H54 (cell line): ENCODE measurements at regions not wholly inside any gene's neighbourhood (a gene's known extent, or its start where the extent isn't known, plus 50 kb on each side); places are given as distances from the start of the nearest gene placed in this dataset.

Source experiments
- DNase-seq: peaks from one replicate; pipeline ENCODE4 v3.0.0; 2011; ENCODE audit warnings: low spot score, mixed read lengths; ENCODE audit not compliant: insufficient read length
- FAIRE-seq: peaks from 3 replicates; lab custom pipeline; 2011; peaks lifted over from hg19 to GRCh38; lab: Jason Lieb, UNC
- POLR2A ChIP-seq: IDR thresholded peaks from 2 replicates; pipeline ENCODE4 v1.6.1; 2011; ENCODE audit warnings: low read depth, mild to moderate bottlenecking, low read length

DNA sequence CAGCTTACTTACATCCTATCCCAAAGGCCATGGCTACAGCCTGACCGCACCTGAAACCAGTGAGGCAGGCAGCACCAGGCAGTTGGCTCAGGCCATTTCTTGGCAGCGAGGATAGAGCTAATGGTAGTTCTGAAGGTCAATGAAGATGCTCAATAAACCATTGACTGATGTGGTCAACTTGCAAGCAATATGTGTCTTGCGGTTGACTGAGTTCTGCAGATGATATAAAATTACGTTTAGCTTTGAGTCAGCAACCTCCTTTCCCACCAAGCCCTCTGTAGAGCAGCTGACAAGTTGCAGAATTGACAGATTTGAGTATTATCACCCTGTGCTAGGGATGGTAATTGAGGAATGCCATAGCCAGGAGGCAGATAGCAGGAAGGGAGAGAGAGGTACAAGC lies 189.0 kb upstream of the PUM3 start:
- FAIRE-seq (no peak), DNase-seq (no peak)
- TF ChIP-seq POLR2A: no peak

DNA sequence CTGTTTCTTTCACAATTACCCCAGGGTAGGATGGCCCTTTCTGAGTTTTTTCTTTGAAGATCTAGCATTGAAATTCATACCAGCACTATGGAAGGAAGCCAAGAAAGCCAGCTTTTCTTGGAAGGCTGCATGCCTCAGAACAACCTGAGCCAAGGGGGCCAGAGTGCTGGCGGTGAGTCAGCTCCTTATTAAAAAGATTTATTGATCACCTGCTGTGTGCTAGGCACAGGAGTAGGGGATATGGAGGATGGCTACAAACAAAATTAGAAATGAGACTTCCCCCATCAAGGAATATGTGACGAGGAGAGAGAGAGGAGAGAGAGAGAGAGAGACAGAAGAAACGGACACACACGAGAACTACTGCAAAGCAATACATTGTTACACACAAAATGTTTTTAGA lies 184.6 kb upstream of the PUM3 start:
- FAIRE-seq (peak; percentile 85), DNase-seq (peak; percentile 10)
- no peak for TF ChIP-seq POLR2A

DNA sequence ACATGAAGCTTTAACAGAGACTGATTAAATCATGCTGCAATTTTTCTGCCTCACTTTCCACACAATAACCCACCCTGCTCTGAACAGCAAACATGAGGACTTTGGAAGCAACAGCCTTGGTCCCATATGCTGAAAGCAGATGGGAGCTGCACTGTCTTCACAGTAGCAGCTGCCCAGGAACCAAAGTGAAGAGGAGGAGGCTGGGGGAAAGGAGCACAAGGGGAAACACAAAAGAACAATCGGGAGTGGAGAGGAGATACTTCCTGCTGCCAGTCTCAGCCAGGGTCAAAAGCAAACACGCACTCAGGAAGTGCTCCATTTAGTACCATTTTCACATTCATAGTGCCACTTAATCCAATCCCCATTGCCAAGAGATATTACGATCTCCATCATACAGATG lies 183.3 kb upstream of the PUM3 start:
- DNase-seq (no peak), FAIRE-seq (no peak)
- no peak for TF ChIP-seq POLR2A

DNA sequence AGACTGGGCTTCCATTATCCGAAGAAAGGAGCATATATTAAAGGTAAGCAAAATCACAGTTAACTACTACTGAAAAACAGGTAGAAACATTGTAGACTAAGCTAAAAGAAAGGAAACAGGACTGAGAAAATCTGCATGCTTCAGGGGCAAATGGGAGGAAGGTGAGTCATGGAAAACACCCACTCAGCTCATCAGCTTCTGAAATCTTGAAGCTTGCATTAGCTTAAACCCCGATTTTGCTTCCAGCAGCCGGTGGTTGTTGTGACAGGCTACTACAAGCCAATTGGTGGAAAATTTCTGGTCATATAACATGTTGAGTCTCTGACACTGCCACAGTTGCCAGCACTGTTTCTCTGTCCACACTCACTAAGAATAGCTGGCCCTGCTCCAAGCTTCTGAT lies 179.6 kb upstream of the PUM3 start:
- DNase-seq (no peak), FAIRE-seq (no peak)
- TF ChIP-seq POLR2A: no peak

DNA sequence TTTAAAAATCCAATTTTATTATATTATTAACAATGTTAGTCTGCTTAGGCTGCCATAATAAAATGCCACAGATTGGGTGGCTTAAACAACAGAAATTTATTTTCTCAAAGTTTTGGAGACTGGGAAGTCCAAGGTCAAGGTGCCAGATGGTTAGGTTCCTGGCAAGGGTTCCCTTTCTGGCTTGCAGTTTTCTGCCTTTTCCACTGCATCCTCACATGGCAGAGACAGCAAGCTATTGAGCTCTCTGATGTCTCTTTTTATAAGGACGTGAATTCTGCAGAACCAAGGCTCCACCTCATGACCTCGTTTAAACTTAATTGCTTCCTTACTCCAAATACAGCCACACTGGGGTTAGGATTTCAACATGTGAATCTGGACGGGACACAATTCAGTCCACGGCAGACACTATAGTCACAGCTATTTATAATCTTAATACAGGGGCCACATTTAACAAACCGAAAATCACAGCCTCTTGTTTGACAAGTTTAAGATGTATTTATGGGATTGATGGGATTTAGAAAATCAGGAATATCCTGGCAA lies 174.9 kb upstream of the PUM3 start:
- FAIRE-seq: no peak
- TF ChIP-seq POLR2A: no peak
- DNase-seq: no peak

DNA sequence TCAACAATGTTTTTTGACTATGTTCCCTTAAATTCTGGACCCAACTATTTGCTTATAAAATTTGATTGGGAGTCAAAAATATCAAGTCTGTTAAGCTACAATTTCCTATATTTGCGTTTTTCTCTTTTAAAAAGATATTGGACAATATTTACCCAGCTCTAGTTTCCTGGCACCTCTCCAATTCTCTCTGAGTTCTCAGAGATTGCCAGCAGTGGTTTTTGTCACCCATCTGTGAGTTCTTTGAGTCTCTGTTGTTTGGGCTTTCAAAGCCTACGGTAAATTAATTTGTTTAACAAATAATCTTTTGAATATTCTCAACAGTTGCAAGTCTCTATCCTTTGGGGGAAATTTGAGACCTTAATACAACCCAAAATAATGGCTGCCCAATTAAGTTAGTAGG lies 174.2 kb upstream of the PUM3 start:
- no peak for DNase-seq
- no peak for FAIRE-seq
- no peak for TF ChIP-seq POLR2A

DNA sequence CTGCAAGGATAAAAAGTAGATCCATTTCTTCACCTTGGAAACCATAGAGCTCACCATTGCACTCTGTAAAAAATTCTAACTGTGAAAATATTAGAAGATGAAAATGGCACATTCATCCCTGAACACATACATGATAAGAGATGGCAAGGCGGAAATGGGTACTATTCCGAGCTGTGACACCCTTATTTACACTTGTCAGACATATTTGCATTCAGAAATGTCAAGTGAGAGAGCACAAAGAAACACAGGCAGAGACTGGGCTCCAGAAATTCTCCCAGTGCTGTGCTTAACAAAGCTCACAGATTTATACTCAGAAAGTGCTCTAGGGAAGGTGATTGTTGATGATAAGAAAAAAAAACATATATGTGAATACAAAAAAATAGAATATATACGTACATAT lies 170.3 kb upstream of the PUM3 start:
- no peak for FAIRE-seq
- TF ChIP-seq POLR2A: no peak
- no peak for DNase-seq

DNA sequence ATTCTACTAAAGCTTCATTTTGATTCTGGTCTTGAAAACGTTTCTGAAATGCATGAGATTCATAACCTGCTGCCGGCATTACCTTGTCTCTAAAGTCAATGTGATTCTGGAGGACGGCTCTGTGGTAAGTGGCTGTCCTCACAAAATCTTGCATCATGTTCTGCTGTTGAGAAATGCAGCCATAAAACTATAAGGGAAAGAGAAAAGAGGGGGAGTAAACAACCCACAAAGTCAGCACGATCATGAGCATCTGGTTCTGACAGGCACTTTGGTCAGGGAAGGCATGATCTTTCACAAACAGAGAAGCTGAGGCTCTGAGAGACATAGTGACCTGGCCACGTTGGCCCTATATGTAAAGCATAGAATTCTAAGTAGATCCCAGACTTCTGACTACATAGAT lies 168.9 kb upstream of the PUM3 start:
- no peak for FAIRE-seq
- DNase-seq: no peak
- no peak for TF ChIP-seq POLR2A

DNA sequence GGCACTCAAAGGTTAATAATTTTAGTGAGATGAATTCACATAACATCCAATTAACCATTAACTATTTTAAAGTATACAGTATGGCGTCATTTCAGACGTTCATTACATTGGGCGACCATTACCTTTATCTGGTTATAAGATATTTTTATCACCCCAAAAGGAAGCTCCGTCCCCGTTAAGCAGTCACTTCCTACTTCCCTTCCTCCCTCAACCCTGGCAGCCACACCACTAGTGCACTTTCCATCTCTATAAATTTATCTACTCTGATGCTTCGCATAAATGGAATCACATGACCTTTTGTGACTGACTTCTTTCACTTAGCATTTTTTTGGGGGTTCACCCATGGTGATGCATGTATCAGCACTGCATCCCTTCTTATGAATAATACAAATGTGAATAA lies 168.3 kb upstream of the PUM3 start:
- DNase-seq: no peak
- no peak for TF ChIP-seq POLR2A
- FAIRE-seq: no peak

DNA sequence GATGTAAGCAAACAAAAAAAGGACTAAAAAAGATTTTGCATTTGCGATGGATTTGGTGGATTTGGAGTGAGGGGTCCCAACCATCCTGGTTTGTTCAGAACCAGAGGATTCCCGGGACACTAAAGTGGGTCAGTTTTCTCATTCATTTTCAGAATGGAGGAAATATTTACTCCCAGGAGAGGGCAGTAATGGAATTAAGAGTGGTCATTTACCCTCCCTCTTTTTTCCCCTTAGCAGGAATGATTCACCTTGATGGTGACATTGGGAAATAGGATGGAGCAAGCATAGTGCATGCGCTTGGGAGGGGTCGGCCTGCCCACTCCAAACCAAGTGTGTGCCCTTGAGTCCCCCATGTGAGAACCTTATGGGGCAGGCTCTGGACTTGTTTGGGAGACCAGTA lies 164.2 kb upstream of the PUM3 start:
- no peak for FAIRE-seq
- TF ChIP-seq POLR2A: no peak
- no peak for DNase-seq

DNA sequence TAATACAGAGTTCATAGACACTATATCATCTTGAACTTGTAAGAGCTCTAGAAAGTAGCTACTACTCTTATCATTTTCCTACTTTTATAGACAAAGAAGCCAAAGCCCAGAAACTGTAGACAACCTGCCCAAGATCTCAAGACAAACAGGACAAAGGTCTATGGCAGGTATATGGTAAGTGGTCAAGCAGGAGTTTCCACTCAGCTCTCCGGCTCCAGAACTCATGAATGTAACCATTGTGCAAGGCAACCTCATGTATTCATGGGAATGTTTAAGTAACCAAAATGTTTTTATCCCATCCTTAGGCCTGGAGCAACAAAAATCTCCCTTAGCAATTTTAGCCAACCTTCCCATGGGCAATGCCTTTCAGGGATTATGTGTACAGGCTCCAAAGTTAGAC lies 163.4 kb upstream of the PUM3 start:
- no peak for TF ChIP-seq POLR2A
- FAIRE-seq: no peak
- no peak for DNase-seq

DNA sequence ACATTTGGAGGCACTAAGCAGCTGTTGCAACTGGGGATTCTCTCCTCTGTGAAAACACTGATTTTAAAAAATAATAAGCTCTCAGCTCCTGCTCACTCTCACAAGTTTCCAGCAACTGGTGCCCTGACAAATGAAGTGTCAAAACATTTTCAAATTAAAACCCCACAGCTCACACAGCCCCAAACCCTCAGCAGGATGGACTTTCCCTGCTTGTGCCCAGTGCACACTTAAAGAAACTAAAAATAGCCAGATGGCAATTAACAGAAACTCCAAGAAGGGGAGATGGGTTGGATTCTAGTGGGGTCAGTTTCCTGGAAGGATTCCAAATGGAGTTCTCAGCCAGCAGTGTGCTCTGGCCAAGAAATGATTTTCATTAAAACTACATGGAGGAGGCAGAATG lies 163.0 kb upstream of the PUM3 start:
- DNase-seq (no peak), FAIRE-seq (no peak)
- no peak for TF ChIP-seq POLR2A

DNA sequence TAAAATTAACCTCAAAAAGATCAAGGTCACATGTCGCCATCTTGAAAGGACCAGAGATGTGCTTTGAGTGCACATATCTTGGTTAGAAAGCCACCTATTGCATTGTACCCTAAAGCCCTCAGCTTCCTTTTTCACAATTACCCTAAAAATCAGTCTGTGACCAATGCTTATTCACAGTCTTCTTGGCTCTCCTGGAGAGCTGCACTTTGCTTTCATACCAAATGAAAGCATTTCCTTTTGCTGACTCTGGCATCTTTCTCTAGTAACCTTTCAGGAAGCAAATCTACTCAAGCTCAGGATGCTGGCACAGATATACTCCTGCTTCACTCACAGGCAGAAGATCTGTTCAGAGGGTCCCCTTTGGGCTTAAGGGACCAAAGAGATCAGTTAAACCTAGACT lies 160.7 kb upstream of the PUM3 start:
- no peak for TF ChIP-seq POLR2A
- DNase-seq: no peak
- FAIRE-seq: no peak

DNA sequence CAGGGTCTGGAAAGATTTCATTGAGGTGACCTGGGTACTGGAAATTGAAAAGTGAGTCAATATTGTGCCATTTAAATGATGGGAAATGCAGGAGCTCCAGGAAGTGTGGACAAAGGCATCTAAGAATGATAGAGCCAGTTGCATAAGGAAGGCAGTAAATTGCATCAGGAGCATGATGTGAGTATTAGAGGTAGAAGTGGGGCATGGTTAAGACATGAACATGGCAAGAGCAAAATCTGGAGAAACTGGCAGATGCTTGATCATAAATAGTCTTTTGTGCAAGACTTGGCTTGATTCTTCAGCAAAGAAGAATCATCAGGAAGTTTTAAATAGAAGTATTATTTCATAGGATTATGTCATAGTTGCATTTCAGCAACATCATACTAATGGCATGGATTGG lies 157.4 kb upstream of the PUM3 start:
- FAIRE-seq (no peak), DNase-seq (no peak)
- no peak for TF ChIP-seq POLR2A

DNA sequence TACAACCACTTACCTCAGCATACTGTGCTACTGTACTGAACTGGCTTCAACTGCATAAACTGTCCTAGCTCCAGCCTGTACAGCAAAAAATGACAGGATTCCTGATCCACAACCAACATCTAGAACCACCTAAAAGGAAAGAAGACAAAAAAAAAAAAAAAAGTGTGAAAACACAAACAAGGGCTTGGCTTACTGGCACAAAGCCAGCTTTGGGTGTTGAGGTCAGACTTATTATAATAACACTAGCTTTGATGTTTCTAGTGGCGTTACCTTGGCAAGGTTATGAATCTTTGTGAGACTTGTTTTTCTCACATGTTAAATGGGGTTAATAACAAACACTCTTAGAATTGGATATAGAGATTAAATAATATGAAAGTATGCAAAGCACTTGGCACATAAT lies 148.5 kb upstream of the PUM3 start:
- no peak for DNase-seq
- FAIRE-seq: no peak
- no peak for TF ChIP-seq POLR2A

DNA sequence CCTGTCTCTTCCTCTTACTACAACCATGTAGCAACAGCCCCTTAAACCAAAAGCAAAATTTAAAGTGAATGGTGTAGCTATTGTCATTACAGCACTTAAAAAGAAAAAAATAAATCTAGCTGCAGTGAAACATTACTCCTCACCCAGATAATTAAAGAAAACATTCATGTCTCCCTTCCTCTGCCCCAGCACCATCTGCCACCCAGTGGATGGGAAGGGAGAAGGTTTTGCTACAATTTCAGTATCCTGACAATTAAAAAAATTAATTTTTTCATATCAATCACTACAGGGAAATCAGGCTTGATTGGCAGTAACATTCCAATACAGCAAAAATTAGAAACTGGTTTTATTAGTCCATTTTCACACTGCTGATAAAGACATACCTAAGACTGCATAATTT lies 147.4 kb upstream of the PUM3 start:
- no peak for TF ChIP-seq POLR2A
- DNase-seq: no peak
- FAIRE-seq: no peak
